ENCODE measurements at regions not wholly inside any gene's neighbourhood (a gene's known extent, or its start where the extent isn't known, plus 50 kb on each side); places are given as distances from the start of the nearest gene placed in this dataset.
"Not testable (repeated sequence)": the region's sequence is repeated elsewhere in the genome, so short reads cannot be mapped to it uniquely, and the experiment has no call there.

GRCh38 chr11:22539821-22540256 lies 85.8 kb downstream of the FANCF start:
- H3K4me1 ChIP-seq (ENCODE audit: control insufficient read depth, insufficient read depth, low read length): no peaks in the 10 kb centered on the region

GRCh38 chr11:22536071-22536470 lies 89.6 kb downstream of the FANCF start:
- no peaks in the 10 kb centered on the region for H3K27me3 ChIP-seq (ENCODE audit: control insufficient read depth, insufficient read depth, low read length)
- no peaks in the 10 kb centered on the region for H3K36me3 ChIP-seq (ENCODE audit: control insufficient read depth, insufficient read depth, low read length)
- no CpG with 5 or more reads among the region's 1 CpG for WGBS (ENCODE audit: insufficient coverage)
- no peaks in the 10 kb centered on the region for H3K4me1 ChIP-seq (ENCODE audit: control insufficient read depth, insufficient read depth, low read length)
- no peaks in the 10 kb centered on the region for H3K9me3 ChIP-seq (replicated peaks; ENCODE audit: control insufficient read depth, low read depth, low read length)
- H3K27ac ChIP-seq (ENCODE audit: low read length): no peak overlapping the region
- no peak for DNase-seq
- H3K4me3 ChIP-seq (ENCODE audit: low read length): no peak overlapping the region

More at GRCh38 chr11:22539821-22540256, 85.8 kb downstream of the FANCF start:
- no peaks in the 10 kb centered on the region for H3K9me3 ChIP-seq (replicated peaks; ENCODE audit: control insufficient read depth, low read depth, low read length)
- H3K27ac ChIP-seq (ENCODE audit: low read length): no peak overlapping the region
- no peaks in the 10 kb centered on the region for H3K27me3 ChIP-seq (ENCODE audit: control insufficient read depth, insufficient read depth, low read length)
- H3K4me3 ChIP-seq (ENCODE audit: low read length): no peak overlapping the region
- peak; percentile 91 for DNase-seq
- H3K36me3 ChIP-seq (ENCODE audit: control insufficient read depth, insufficient read depth, low read length): no peaks in the 10 kb centered on the region

GRCh38 chr11:22528612-22529429 lies 96.8 kb downstream of the FANCF start:
- 67% methylated on average over 17 of the region's 28 CpGs for WGBS (ENCODE audit: insufficient coverage)
- not testable (repeated sequence) for H3K9me3 ChIP-seq (replicated peaks; ENCODE audit: control insufficient read depth, low read depth, low read length); H3K27me3 ChIP-seq (ENCODE audit: control insufficient read depth, insufficient read depth, low read length); H3K4me1 ChIP-seq (ENCODE audit: control insufficient read depth, insufficient read depth, low read length); H3K36me3 ChIP-seq (ENCODE audit: control insufficient read depth, insufficient read depth, low read length); H3K27ac ChIP-seq (ENCODE audit: low read length); DNase-seq; H3K4me3 ChIP-seq (ENCODE audit: low read length)

GRCh38 chr11:22522225-22522624 lies 103.4 kb downstream of the FANCF start:
- Histone ChIP-seq H3K27ac (ENCODE audit: low read length) (no peak overlapping the region), H3K36me3 (ENCODE audit: control insufficient read depth, insufficient read depth, low read length) (no peaks in the 10 kb centered on the region), H3K4me1 (ENCODE audit: control insufficient read depth, insufficient read depth, low read length) (no peaks in the 10 kb centered on the region), H3K9me3 (replicated peaks; ENCODE audit: control insufficient read depth, low read depth, low read length) (no peaks in the 10 kb centered on the region), H3K27me3 (ENCODE audit: control insufficient read depth, insufficient read depth, low read length) (no peaks in the 10 kb centered on the region), H3K4me3 (ENCODE audit: low read length) (no peak overlapping the region)
- DNase-seq: no peak
- WGBS (ENCODE audit: insufficient coverage): no CpG with 5 or more reads among the region's 2 CpGs

GRCh38 chr11:22521226-22521625 lies 104.4 kb downstream of the FANCF start:
- 33% methylated on average over 1 of the region's 2 CpGs for WGBS (ENCODE audit: insufficient coverage)
- H3K27me3 ChIP-seq (ENCODE audit: control insufficient read depth, insufficient read depth, low read length): no peaks in the 10 kb centered on the region
- H3K27ac ChIP-seq (ENCODE audit: low read length): no peak overlapping the region
- no peaks in the 10 kb centered on the region for H3K9me3 ChIP-seq (replicated peaks; ENCODE audit: control insufficient read depth, low read depth, low read length)
- DNase-seq: peak; percentile 36
- no peaks in the 10 kb centered on the region for H3K4me1 ChIP-seq (ENCODE audit: control insufficient read depth, insufficient read depth, low read length)
- H3K36me3 ChIP-seq (ENCODE audit: control insufficient read depth, insufficient read depth, low read length): no peaks in the 10 kb centered on the region
- H3K4me3 ChIP-seq (ENCODE audit: low read length): no peak overlapping the region

GRCh38 chr11:22520521-22520920 lies 105.1 kb downstream of the FANCF start:
- no peaks in the 10 kb centered on the region for H3K9me3 ChIP-seq (replicated peaks; ENCODE audit: control insufficient read depth, low read depth, low read length)

GRCh38 chr11:22518344-22518743 lies 107.3 kb downstream of the FANCF start:
- not testable (repeated sequence) for H3K4me3 ChIP-seq (ENCODE audit: low read length); H3K9me3 ChIP-seq (replicated peaks; ENCODE audit: control insufficient read depth, low read depth, low read length); H3K36me3 ChIP-seq (ENCODE audit: control insufficient read depth, insufficient read depth, low read length); H3K4me1 ChIP-seq (ENCODE audit: control insufficient read depth, insufficient read depth, low read length); H3K27ac ChIP-seq (ENCODE audit: low read length); DNase-seq; H3K27me3 ChIP-seq (ENCODE audit: control insufficient read depth, insufficient read depth, low read length)
- WGBS (ENCODE audit: insufficient coverage): no CpG with 5 or more reads among the region's 2 CpGs

More at GRCh38 chr11:22520521-22520920, 105.1 kb downstream of the FANCF start:
- Histone ChIP-seq H3K27me3 (ENCODE audit: control insufficient read depth, insufficient read depth, low read length) (no peaks in the 10 kb centered on the region), H3K27ac (ENCODE audit: low read length) (no peak overlapping the region), H3K4me1 (ENCODE audit: control insufficient read depth, insufficient read depth, low read length) (no peaks in the 10 kb centered on the region), H3K36me3 (ENCODE audit: control insufficient read depth, insufficient read depth, low read length) (no peaks in the 10 kb centered on the region), H3K4me3 (ENCODE audit: low read length) (no peak overlapping the region)
- no peak for DNase-seq

GRCh38 chr11:22516111-22516510 lies 109.5 kb downstream of the FANCF start:
- no CpG with 5 or more reads among the region's 5 CpGs for WGBS (ENCODE audit: insufficient coverage)
- H3K27ac ChIP-seq (ENCODE audit: low read length): no peak overlapping the region
- DNase-seq: no peak

GRCh38 chr11:22512457-22512856 lies 113.2 kb downstream of the FANCF start:
- H3K4me1 ChIP-seq (ENCODE audit: control insufficient read depth, insufficient read depth, low read length): no peaks in the 10 kb centered on the region
- no peaks in the 10 kb centered on the region for H3K36me3 ChIP-seq (ENCODE audit: control insufficient read depth, insufficient read depth, low read length)
- no peaks in the 10 kb centered on the region for H3K27me3 ChIP-seq (ENCODE audit: control insufficient read depth, insufficient read depth, low read length)
- no peak overlapping the region for H3K27ac ChIP-seq (ENCODE audit: low read length)
- no peaks in the 10 kb centered on the region for H3K9me3 ChIP-seq (replicated peaks; ENCODE audit: control insufficient read depth, low read depth, low read length)
- WGBS (ENCODE audit: insufficient coverage): 0% methylated on average over 1 of the region's 1 CpG
- no peak overlapping the region for H3K4me3 ChIP-seq (ENCODE audit: low read length)
- DNase-seq: peak; percentile 11

More at GRCh38 chr11:22516111-22516510, 109.5 kb downstream of the FANCF start:
- no peaks in the 10 kb centered on the region for H3K36me3 ChIP-seq (ENCODE audit: control insufficient read depth, insufficient read depth, low read length)
- H3K27me3 ChIP-seq (ENCODE audit: control insufficient read depth, insufficient read depth, low read length): no peaks in the 10 kb centered on the region
- no peaks in the 10 kb centered on the region for H3K4me1 ChIP-seq (ENCODE audit: control insufficient read depth, insufficient read depth, low read length)
- no peak overlapping the region for H3K4me3 ChIP-seq (ENCODE audit: low read length)
- no peaks in the 10 kb centered on the region for H3K9me3 ChIP-seq (replicated peaks; ENCODE audit: control insufficient read depth, low read depth, low read length)

GRCh38 chr11:22510741-22511140 lies 114.9 kb downstream of the FANCF start:
- H3K9me3 ChIP-seq (replicated peaks; ENCODE audit: control insufficient read depth, low read depth, low read length): no peaks in the 10 kb centered on the region
- no peaks in the 10 kb centered on the region for H3K27me3 ChIP-seq (ENCODE audit: control insufficient read depth, insufficient read depth, low read length)
- WGBS (ENCODE audit: insufficient coverage): 29% methylated on average over 1 of the region's 2 CpGs
- no peak overlapping the region for H3K27ac ChIP-seq (ENCODE audit: low read length)
- H3K4me3 ChIP-seq (ENCODE audit: low read length): no peak overlapping the region
- DNase-seq: peak; percentile 10
- H3K4me1 ChIP-seq (ENCODE audit: control insufficient read depth, insufficient read depth, low read length): no peaks in the 10 kb centered on the region
- H3K36me3 ChIP-seq (ENCODE audit: control insufficient read depth, insufficient read depth, low read length): no peaks in the 10 kb centered on the region

- no peak overlapping the region for H3K27ac ChIP-seq (ENCODE audit: low read length)
- H3K36me3 ChIP-seq (ENCODE audit: control insufficient read depth, insufficient read depth, low read length): no peaks in the 10 kb centered on the region
- 0% methylated on average over 1 of the region's 2 CpGs for WGBS (ENCODE audit: insufficient coverage)
- no peak overlapping the region for H3K4me3 ChIP-seq (ENCODE audit: low read length)
- H3K4me1 ChIP-seq (ENCODE audit: control insufficient read depth, insufficient read depth, low read length): no peaks in the 10 kb centered on the region
- peak; percentile 41 for DNase-seq
- no peaks in the 10 kb centered on the region for H3K9me3 ChIP-seq (replicated peaks; ENCODE audit: control insufficient read depth, low read depth, low read length)
- H3K27me3 ChIP-seq (ENCODE audit: control insufficient read depth, insufficient read depth, low read length): no peaks in the 10 kb centered on the region
These were observed 115.6 kb downstream of the FANCF start for GRCh38 chr11:22510010-22510409.

All from muscle of leg (tissue), 3 donors.